H1 (cell line): ENCODE measurements at regions not wholly inside any gene's neighbourhood (a gene's known extent, or its start where the extent isn't known, plus 50 kb on each side); places are given as distances from the start of the nearest gene placed in this dataset.

Source experiments
- KDM5A ChIP-seq: fragments of 200-600 bp; IDR thresholded peaks from 2 replicates; pipeline ENCODE4 v1.7.1; 2012; ENCODE audit warnings: mild to moderate bottlenecking, low read length, inconsistent platforms, mixed read lengths
- RAD21 ChIP-seq, 2 experiments: IDR thresholded peaks in 1 of 2; conservative IDR thresholded peaks in 1 of 2; 2 replicates each; pipeline ENCODE4 v1.6.1; 2011; ENCODE audit warnings: low read depth in 2 of 2, low read length in 2 of 2, improper control_type of control experiment in 1 of 2, inconsistent platforms in 1 of 2, mild to moderate bottlenecking in 1 of 2, moderate library complexity in 1 of 2
- SAP30 ChIP-seq: fragments of 300-600 bp; sonication (generic); IDR thresholded peaks from 2 replicates; pipeline ENCODE4 v1.7.1; 2012; ENCODE audit warnings: low read length, moderate library complexity, mild to moderate bottlenecking, inconsistent platforms; ENCODE audit not compliant: insufficient read depth, insufficient replicate concordance
- SP4 ChIP-seq: IDR thresholded peaks from 2 replicates; pipeline ENCODE4 v1.6.1; 2012; ENCODE audit warnings: low read length, inconsistent platforms

DNA sequence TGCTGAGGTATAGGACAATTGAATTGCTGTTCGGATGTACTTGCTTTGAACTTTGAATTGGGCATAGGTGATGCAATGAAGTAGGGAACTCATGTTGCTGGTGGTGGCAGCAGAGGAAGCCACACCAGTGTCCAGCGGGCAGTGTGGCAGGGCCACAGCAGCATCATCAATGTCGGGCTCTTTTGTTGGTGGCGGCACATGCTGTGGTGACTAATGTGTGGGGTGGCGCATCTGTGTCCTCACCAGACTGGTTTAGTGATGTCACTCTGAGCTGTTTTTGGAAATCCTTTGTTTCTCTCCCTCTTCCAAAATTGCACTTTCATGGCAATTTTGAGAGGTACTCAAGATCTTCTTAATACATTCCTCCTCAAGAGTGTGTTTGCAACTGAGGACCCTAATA is 187.6 kb downstream of the ETNK1 start (continued):
- no peak for TF ChIP-seq RAD21 (IDR thresholded peaks at IDR 0.05 in 1 of 2, conservative IDR thresholded peaks at IDR 0.05 in 1 of 2; ENCODE audit: low read depth in 2 of 2, low read length in 2 of 2)
- TF ChIP-seq SAP30, result no peak
- TF ChIP-seq SP4, result no peak
- TF ChIP-seq KDM5A, result no peak
